ENCODE measurements at regions not wholly inside any gene's neighbourhood (a gene's known extent, or its start where the extent isn't known, plus 50 kb on each side); places are given as distances from the start of the nearest gene placed in this dataset.

DNA sequence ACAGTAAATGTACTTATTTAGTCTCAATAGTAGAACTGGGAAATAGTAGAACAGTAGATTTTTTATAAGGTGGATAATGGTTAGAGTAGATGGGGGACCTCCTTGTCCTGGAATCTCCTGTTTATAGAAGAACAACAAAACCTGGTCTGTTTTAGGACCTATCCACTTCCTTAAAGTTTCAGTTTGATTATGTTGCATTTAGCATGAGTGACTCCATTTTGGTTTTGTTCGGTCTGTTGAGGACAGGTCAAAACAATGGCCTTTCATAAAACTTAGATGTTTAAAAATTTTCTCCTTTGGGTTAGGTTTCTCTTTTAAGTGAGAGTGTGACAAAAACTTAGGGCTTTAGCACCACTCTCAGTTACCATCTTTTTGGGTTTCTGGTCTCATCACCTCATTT is 308.9 kb downstream of the BTG1 start:
- TF ChIP-seq GATA3 (IDR thresholded peaks at IDR 0.05; ENCODE audit: low read depth, low read length) (no peak), GATA2 (IDR thresholded peaks at IDR 0.05; ENCODE audit: low read depth, low read length) (no peak)

- TF ChIP-seq GATA2 (IDR thresholded peaks at IDR 0.05; ENCODE audit: low read depth, low read length) (no peak), GATA3 (IDR thresholded peaks at IDR 0.05; ENCODE audit: low read depth, low read length) (no peak)
These were observed 309.4 kb downstream of the BTG1 start for GRCh38 chr12:91836264-91836663.

- no peak for TF ChIP-seq GATA2 (IDR thresholded peaks at IDR 0.05; ENCODE audit: low read depth, low read length)
These were observed 310.0 kb downstream of the BTG1 start for GRCh38 chr12:91835693-91836092.

DNA sequence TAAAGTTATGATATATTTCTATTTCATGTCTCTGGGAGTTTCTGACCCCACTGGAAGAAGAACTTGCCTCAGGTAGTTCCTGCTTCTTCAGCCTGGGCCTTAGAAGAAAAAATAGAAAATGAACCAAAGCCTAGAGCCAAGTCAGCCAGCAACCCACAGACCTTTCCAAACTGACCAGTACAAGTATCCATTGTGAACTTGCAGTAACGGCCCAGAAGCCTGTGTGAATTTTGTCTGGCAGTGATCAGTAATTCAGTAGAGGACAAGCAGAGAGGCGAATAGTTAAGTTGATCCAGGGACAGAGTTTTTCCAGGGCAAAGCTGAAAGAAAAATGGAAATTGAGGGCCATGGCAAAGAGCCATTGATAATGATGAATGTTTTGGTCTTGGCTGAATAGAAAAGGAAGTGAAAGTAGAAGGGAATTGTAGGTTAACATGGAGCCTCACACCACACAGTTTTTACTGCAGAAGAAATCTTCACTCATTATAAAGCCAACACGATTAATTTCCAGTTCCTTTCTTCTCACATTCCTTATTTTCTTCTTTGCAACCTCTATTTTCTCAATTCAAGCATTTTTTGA is 311.8 kb downstream of the BTG1 start:
- TF ChIP-seq GATA3 (IDR thresholded peaks at IDR 0.05; ENCODE audit: low read depth, low read length) (no peak), GATA2 (IDR thresholded peaks at IDR 0.05; ENCODE audit: low read depth, low read length) (no peak)

DNA sequence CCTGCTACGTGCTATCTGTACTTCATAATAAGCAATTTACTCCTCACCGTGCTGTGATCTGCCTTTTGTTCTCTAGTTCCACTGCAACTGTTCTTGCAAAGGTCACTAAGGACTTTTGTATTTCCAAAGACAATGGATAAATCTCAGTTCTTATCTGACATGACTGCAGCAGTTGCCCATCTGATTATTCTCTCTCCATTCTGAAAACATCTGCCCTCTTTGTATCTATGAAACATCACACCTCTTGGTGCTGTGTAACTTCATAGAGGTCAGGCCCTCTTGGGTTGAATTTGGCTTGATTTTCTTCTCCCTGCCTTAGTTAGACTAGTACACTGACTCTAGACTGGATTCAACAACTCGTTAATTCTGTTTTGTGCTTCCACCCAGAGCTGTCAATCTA is 319.6 kb downstream of the BTG1 start:
- TF ChIP-seq GATA3 (IDR thresholded peaks at IDR 0.05; ENCODE audit: low read depth, low read length) (peak; percentile 65), GATA2 (IDR thresholded peaks at IDR 0.05; ENCODE audit: low read depth, low read length) (peak; percentile 64)

DNA sequence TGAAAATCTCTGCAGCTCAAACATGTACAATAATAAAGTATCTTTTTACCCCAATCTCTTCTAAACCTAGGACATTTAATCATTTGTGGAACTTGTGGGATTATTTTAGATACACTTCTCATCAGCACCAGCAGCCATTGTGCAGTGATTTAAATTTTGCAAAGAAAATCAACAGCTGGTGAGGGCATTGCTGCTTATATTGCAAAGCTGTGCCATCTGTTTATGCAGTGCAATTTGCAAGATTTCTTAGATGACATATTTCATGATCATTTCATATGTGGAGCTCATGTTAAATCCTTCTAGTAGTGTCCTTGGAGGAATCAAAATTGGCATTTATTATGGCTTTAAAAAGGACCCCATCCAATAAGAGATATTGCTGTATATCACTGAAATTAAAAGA is 320.7 kb downstream of the BTG1 start:
- TF ChIP-seq GATA3 (IDR thresholded peaks at IDR 0.05; ENCODE audit: low read depth, low read length) (no peak), GATA2 (IDR thresholded peaks at IDR 0.05; ENCODE audit: low read depth, low read length) (no peak)

DNA sequence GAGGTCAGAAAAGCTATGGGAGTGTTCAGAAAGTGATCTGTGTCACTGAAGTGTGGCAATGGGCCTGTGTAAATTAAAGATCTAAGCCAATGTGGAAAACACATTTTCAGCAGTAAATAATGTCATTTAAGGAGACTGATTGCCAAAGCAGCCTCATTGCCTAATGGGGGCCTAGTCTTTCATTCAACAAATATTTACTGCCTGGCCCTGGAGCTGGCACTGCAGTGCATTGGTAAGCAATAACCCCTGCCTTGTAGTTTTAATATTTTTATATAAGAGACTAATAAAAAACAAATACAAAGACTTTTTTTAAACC is 326.6 kb downstream of the BTG1 start:
- no peak for TF ChIP-seq GATA2 (IDR thresholded peaks at IDR 0.05; ENCODE audit: low read depth, low read length)
- no peak for TF ChIP-seq GATA3 (IDR thresholded peaks at IDR 0.05; ENCODE audit: low read depth, low read length)

GRCh38 chr12:91818227-91819131 is 327.2 kb downstream of the BTG1 start:
- no peak for TF ChIP-seq GATA2 (IDR thresholded peaks at IDR 0.05; ENCODE audit: low read depth, low read length)
- TF ChIP-seq GATA3 (IDR thresholded peaks at IDR 0.05; ENCODE audit: low read depth, low read length), result no peak

GRCh38 chr12:91817517-91817916 is 328.1 kb downstream of the BTG1 start:
- TF ChIP-seq GATA2 (IDR thresholded peaks at IDR 0.05; ENCODE audit: low read depth, low read length) (no peak), GATA3 (IDR thresholded peaks at IDR 0.05; ENCODE audit: low read depth, low read length) (no peak)

GRCh38 chr12:91813701-91814100 is 331.9 kb downstream of the BTG1 start:
- TF ChIP-seq GATA3 (IDR thresholded peaks at IDR 0.05; ENCODE audit: low read depth, low read length) (no peak), GATA2 (IDR thresholded peaks at IDR 0.05; ENCODE audit: low read depth, low read length) (no peak)

- TF ChIP-seq GATA3 (IDR thresholded peaks at IDR 0.05; ENCODE audit: low read depth, low read length), result no peak
- no peak for TF ChIP-seq GATA2 (IDR thresholded peaks at IDR 0.05; ENCODE audit: low read depth, low read length)
These were observed 334.0 kb downstream of the BTG1 start for GRCh38 chr12:91811481-91812287.

DNA sequence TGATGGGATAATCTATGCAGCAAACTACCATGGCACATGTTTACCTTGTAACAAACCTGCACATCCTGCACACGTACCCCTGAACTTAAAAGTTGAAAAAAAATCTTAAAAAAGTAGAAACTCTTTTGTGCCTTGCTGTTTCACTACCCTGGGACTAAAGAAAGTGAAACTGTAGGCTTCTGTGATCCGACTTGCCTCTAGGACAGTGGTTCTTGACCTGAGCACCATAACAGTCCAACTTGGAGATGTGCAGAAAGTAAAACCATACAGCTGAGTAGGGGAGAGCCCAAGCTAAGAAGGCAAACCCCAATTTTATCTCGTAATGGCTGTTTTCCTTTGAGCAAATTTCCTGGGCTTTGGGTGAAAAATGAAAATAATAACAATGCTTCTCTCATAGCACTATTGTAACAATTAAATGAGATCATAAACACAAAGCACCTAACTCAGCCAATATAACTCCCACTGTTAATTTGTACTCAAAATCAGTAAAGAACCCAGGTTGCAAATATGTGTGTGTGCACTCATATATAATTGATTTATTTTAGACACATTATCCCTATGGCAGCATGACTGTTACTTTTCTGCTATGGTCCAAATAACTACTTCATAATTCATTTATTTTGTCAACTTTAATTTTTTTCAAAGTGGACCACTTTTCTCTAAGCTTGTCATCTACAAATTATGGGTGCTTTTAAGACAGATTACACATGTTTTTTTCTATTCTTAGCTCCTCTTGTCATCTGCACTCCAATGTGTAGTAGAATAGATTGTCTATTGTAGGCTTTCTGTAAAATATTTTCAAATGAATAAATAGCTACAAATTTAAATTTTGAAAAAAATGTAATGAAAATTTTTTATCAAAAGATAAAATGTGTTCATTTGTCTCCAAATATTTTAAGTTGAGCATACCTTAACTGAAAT is 334.9 kb downstream of the BTG1 start:
- TF ChIP-seq GATA3 (IDR thresholded peaks at IDR 0.05; ENCODE audit: low read depth, low read length) (no peak), GATA2 (IDR thresholded peaks at IDR 0.05; ENCODE audit: low read depth, low read length) (no peak)

DNA sequence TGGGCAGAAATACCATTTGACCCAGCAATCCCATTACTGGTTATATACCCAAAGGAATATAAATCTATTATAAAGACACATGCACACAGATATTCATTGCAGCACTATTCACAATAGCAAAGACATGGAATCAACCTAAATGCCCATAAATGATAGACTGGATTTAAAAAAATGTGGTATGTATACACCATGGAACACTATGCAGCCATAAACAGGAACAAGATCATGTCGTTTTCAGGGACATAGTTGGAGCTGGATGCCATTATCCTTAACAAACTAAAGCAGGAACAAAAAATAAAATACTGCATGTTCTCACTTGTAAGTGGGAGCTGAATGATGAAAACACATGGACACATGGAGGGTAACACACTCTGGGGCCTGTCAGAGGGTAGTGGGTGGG is 335.6 kb downstream of the BTG1 start:
- no peak for TF ChIP-seq GATA3 (IDR thresholded peaks at IDR 0.05; ENCODE audit: low read depth, low read length)
- TF ChIP-seq GATA2 (IDR thresholded peaks at IDR 0.05; ENCODE audit: low read depth, low read length), result no peak

DNA sequence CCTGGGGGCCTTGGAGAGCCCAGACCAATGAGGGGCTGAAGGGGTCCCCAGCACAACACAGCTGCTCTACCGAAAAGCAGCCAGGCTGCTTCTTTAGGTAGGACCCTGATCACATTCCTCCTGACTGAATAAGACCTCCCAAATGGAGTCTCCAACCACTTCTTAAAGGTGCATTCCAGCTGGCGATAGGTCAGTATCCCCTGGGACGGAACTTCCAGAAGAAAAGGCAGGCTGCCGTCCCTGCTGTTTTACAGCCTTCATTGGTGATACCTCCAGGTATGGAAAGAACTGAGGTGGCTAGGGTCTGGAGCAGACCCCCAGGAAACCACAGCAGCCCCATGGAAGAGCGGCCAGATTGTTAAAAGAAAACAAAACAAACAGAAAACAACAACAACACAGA is 340.6 kb downstream of the BTG1 start:
- TF ChIP-seq GATA2 (IDR thresholded peaks at IDR 0.05; ENCODE audit: low read depth, low read length), result no peak
- no peak for TF ChIP-seq GATA3 (IDR thresholded peaks at IDR 0.05; ENCODE audit: low read depth, low read length)
